CD14-positive monocyte (primary cell): ENCODE measurements at regions not wholly inside any gene's neighbourhood (a gene's known extent, or its start where the extent isn't known, plus 50 kb on each side); places are given as distances from the start of the nearest gene placed in this dataset.

Experiments
- DNase-seq, 3 donors: peaks; one replicate each; pipeline ENCODE4 v3.0.0-alpha.2; 2011 to 2022
- H2AFZ ChIP-seq: 2 replicates; pipeline ENCODE4 v1.6.0; 2012; ENCODE audit warnings: mild to moderate bottlenecking, low read depth, low read length, inconsistent platforms; ENCODE audit not compliant: insufficient read depth, poor library complexity, severe bottlenecking
- H3K27ac ChIP-seq, 2 donors: 1 replicate in 1 of 2; 2 replicates in 1 of 2; pipeline ENCODE4 v1.5.1; 2012 to 2013; ENCODE audit warnings: low read length in 2 of 2, control low read depth in 1 of 2, inconsistent platforms in 1 of 2, low read depth in 1 of 2, mild to moderate bottlenecking in 1 of 2
- H3K27me3 ChIP-seq, 2 donors: one replicate each; pipeline versions ENCODE4 v1.6.0 to v1.6.1; 2011 to 2013; ENCODE audit warnings: low read length in 2 of 2; ENCODE audit not compliant: control insufficient read depth in 2 of 2, insufficient read depth in 2 of 2
- H3K36me3 ChIP-seq, 2 donors: replicated peaks in 1 of 2; 1 replicate in 1 of 2; 2 replicates in 1 of 2; pipeline versions ENCODE4 v1.5.1 to v1.6.1; 2012 to 2013; ENCODE audit warnings: low read length in 2 of 2, control low read depth in 1 of 2, inconsistent platforms in 1 of 2, mild to moderate bottlenecking in 1 of 2; ENCODE audit not compliant: insufficient read depth in 2 of 2, control insufficient read depth in 1 of 2
- H3K4me1 ChIP-seq, 2 donors: 1 replicate in 1 of 2; 2 replicates in 1 of 2; pipeline versions ENCODE4 v1.5.1 to v1.6.1; 2012 to 2013; ENCODE audit warnings: low read length in 2 of 2, control low read depth in 1 of 2, inconsistent platforms in 1 of 2, mild to moderate bottlenecking in 1 of 2, moderate library complexity in 1 of 2; ENCODE audit not compliant: insufficient read depth in 2 of 2, control insufficient read depth in 1 of 2
- H3K4me2 ChIP-seq: replicated peaks from 2 replicates; pipeline ENCODE3; 2012; ENCODE audit warnings: low read length, moderate library complexity, mild to moderate bottlenecking; ENCODE audit not compliant: poor library complexity, severe bottlenecking; ENCODE audit errors: extremely low read depth
- H3K4me3 ChIP-seq, 3 experiments: fragments of 200-600 bp in 1 of 3; sonication (generic) in 1 of 3; replicated peaks in 1 of 3; 1 replicate in 2 of 3; 2 replicates in 1 of 3; pipeline ENCODE4 v1.5.1; 2011 to 2013; ENCODE audit warnings: low read length in 3 of 3, mild to moderate bottlenecking in 3 of 3, control low read depth in 2 of 3, low read depth in 2 of 3, inconsistent platforms in 1 of 3, moderate library complexity in 1 of 3
- H3K79me2 ChIP-seq: 2 replicates; pipeline ENCODE4 v1.6.0; 2012; ENCODE audit warnings: mild to moderate bottlenecking, control low read depth, inconsistent platforms, low read length, moderate library complexity; ENCODE audit not compliant: insufficient read depth
- H3K9ac ChIP-seq: 2 replicates; pipeline ENCODE4 v1.6.0; 2017; ENCODE audit warnings: low read length, mild to moderate bottlenecking; ENCODE audit not compliant: insufficient read depth, poor library complexity, severe bottlenecking
- H3K9me3 ChIP-seq, 2 donors: replicated peaks in 1 of 2; 1 replicate in 1 of 2; 2 replicates in 1 of 2; pipeline versions ENCODE4 v1.5.1 to v1.6.1; 2012 to 2013; ENCODE audit warnings: low read length in 2 of 2, control low read depth in 1 of 2; ENCODE audit not compliant: control insufficient read depth in 1 of 2, insufficient read depth in 1 of 2
- H4K20me1 ChIP-seq: 2 replicates; pipeline ENCODE4 v1.6.0; 2012; ENCODE audit warnings: mild to moderate bottlenecking, low read length, control low read depth, moderate library complexity; ENCODE audit not compliant: insufficient read depth
- H3K27ac Mint-ChIP-seq, 7 donors: one replicate each; pipeline ENCODE4 v1.8.0; 2020; ENCODE audit warnings: mild to moderate bottlenecking in 7 of 7, mixed read lengths in 7 of 7, moderate library complexity in 6 of 7, inconsistent platforms in 2 of 7
- H3K27me3 Mint-ChIP-seq, 3 donors: one replicate each; pipeline ENCODE4 v1.8.0; 2021 to 2022; ENCODE audit warnings: low read depth in 3 of 3, mild to moderate bottlenecking in 3 of 3, mixed read lengths in 3 of 3, moderate library complexity in 3 of 3, inconsistent platforms in 1 of 3
- H3K36me3 Mint-ChIP-seq, 2 donors: one replicate each; pipeline ENCODE4 v1.8.0; 2020; ENCODE audit warnings: mixed read lengths in 2 of 2, inconsistent platforms in 1 of 2, mild to moderate bottlenecking in 1 of 2
- H3K4me1 Mint-ChIP-seq: one replicate; pipeline ENCODE4 v1.8.0; 2020; ENCODE audit warnings: mild to moderate bottlenecking, mixed read lengths
- H3K4me3 Mint-ChIP-seq, 2 donors: one replicate each; pipeline ENCODE4 v1.8.0; 2020; ENCODE audit warnings: mild to moderate bottlenecking in 2 of 2, mixed read lengths in 2 of 2, moderate library complexity in 1 of 2
- H3K9me3 Mint-ChIP-seq, 7 donors: one replicate each; pipeline ENCODE4 v1.8.0; 2020 to 2022; ENCODE audit warnings: mixed read lengths in 7 of 7, mild to moderate bottlenecking in 6 of 7, moderate library complexity in 6 of 7, inconsistent platforms in 2 of 7
- CTCF ChIP-seq: fragments of 200-600 bp; IDR thresholded peaks from one replicate; pipeline ENCODE4 v1.8.0; 2022; ENCODE audit warnings: antibody characterized with exemption, mild to moderate bottlenecking
- WGBS: methylation state at CpG from one replicate; pipeline ENCODE4 v1.1.5; 2013; ENCODE audit warnings: missing lambda C conversion rate; ENCODE audit not compliant: insufficient coverage; 5-methylcytosine and 5-hydroxymethylcytosine counted together
- intact Hi-C, 2 donors: fragments of 100-400 bp; cut with micrococcal nuclease; formaldehyde crosslinking; loops; one replicate each; pipeline versions ENCODE4 v1.15.0 to v1.15.1; 2023

DNA sequence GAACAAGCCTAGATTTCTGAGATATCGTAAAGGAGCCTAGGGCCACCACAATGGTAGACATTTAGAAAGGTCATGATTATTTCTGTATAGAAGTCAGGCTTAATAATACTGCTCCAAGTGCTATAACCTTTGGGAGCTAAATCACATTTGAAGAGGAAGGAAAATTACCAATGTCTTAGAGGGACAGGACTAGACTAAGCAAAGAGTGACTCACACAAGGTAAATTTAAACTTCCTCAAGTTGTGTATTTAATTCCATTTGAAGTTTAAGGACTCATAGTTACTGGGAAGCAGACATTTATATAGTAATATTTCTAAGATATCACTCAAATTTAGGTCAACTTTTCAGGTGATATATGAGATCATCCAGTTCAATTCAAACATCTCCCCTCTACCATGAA is 227.6 kb upstream of the MME start:
- H3K79me2 ChIP-seq: no peaks in the 10 kb centered on the region
- H3K27ac ChIP-seq: no peak overlapping the region
- Mint-ChIP-seq H3K27ac (no peak overlapping the region), H3K36me3 (no peaks in the 10 kb centered on the region), H3K27me3 (peaks cover 0 to 3% (median 2%) of the 10 kb centered on the region in 3 donors), H3K4me1 (no peaks in the 10 kb centered on the region), H3K4me3 (no peak overlapping the region), H3K9me3 (peaks cover 0 to 3% (median 2%) of the 10 kb centered on the region in 7 donors)
- no peaks in the 10 kb centered on the region for H3K36me3 ChIP-seq
- H3K9ac ChIP-seq: no peak overlapping the region
- 100% methylated on average over 1 of the region's 1 CpG for WGBS
- H3K4me2 ChIP-seq: no peak overlapping the region
- intact Hi-C loops: no loop called here
- TF ChIP-seq CTCF: no peak
- H2AFZ ChIP-seq: no peak overlapping the region
- DNase-seq: no peak
- H3K4me1 ChIP-seq: no peaks in the 10 kb centered on the region
- no peak overlapping the region for H3K4me3 ChIP-seq
- no peaks in the 10 kb centered on the region for H3K27me3 ChIP-seq
- H3K9me3 ChIP-seq: no peaks in the 10 kb centered on the region
- no peaks in the 10 kb centered on the region for H4K20me1 ChIP-seq

DNA sequence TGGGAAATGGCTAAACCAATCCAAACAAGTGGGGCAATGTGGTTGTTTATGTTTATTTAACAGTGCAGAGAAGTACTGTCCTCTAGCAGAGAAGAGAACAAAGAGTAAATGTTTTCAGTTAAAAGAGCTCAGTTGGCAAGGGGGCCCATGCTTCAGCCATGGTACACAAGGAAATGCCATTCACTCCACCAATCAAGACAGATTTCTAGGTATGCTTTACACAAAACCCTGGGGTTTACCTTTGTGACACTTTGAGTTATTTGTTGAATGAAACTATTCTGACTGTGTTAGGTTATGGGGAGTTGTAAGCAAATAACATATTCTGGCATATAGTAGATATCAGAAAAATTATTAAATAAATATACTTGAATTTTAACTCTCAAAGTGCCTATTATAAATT is 228.5 kb upstream of the MME start:
- TF ChIP-seq CTCF: no peak
- H3K27ac Mint-ChIP-seq: no peak overlapping the region
- H3K27me3 Mint-ChIP-seq: peaks cover 0 to 3% (median 2%) of the 10 kb centered on the region in 3 donors
- H3K4me1 ChIP-seq: no peaks in the 10 kb centered on the region
- H3K4me2 ChIP-seq: no peak overlapping the region
- H3K4me3 ChIP-seq: no peak overlapping the region
- no peak overlapping the region for H2AFZ ChIP-seq
- H3K4me1 Mint-ChIP-seq: no peaks in the 10 kb centered on the region
- no peak overlapping the region for H3K4me3 Mint-ChIP-seq
- H4K20me1 ChIP-seq: no peaks in the 10 kb centered on the region
- no peak overlapping the region for H3K9ac ChIP-seq
- no peaks in the 10 kb centered on the region for H3K9me3 ChIP-seq
- no peaks in the 10 kb centered on the region for H3K36me3 Mint-ChIP-seq
- H3K36me3 ChIP-seq: no peaks in the 10 kb centered on the region
- intact Hi-C loops: no loop called here
- H3K27me3 ChIP-seq: no peaks in the 10 kb centered on the region
- H3K27ac ChIP-seq: no peak overlapping the region
- no peak for DNase-seq
- peaks cover 0 to 3% (median 2%) of the 10 kb centered on the region in 7 donors for H3K9me3 Mint-ChIP-seq
- H3K79me2 ChIP-seq: no peaks in the 10 kb centered on the region
